H9 (cell line): ENCODE measurements at regions not wholly inside any gene's neighbourhood (a gene's known extent, or its start where the extent isn't known, plus 50 kb on each side); places are given as distances from the start of the nearest gene placed in this dataset.

ENCODE experiments used
- DNase-seq: peaks from one replicate; pipeline ENCODE4 v3.0.0-alpha.2; 2017
- H2AFZ ChIP-seq: one replicate; pipeline ENCODE4 v1.6.1; 2013; ENCODE audit warnings: mild to moderate bottlenecking, low read length, control low read depth, moderate library complexity
- H2AK5ac ChIP-seq: 2 replicates; pipeline ENCODE4 v1.6.1; 2013; ENCODE audit warnings: low read length, control low read depth, mixed read lengths; ENCODE audit not compliant: insufficient read length
- H2BK120ac ChIP-seq: one replicate; pipeline ENCODE4 v1.6.1; 2013; ENCODE audit warnings: low read depth, mild to moderate bottlenecking, low read length, control low read depth, inconsistent platforms; ENCODE audit not compliant: poor library complexity, severe bottlenecking
- H2BK12ac ChIP-seq: 2 replicates; pipeline ENCODE4 v1.6.1; 2013; ENCODE audit warnings: low read length, control low read depth, mixed read lengths, low read depth; ENCODE audit not compliant: insufficient read length
- H2BK15ac ChIP-seq: 2 replicates; pipeline ENCODE4 v1.6.1; 2013; ENCODE audit warnings: low read depth, low read length, control low read depth
- H2BK20ac ChIP-seq: one replicate; pipeline ENCODE4 v1.6.1; 2013; ENCODE audit warnings: low read depth, mild to moderate bottlenecking, low read length, control low read depth, inconsistent platforms; ENCODE audit not compliant: poor library complexity, severe bottlenecking
- H2BK5ac ChIP-seq: 2 replicates; pipeline ENCODE4 v1.6.1; 2013; ENCODE audit warnings: low read length, control low read depth, mixed read lengths; ENCODE audit not compliant: insufficient read length
- H3K14ac ChIP-seq: 2 replicates; pipeline ENCODE4 v1.6.1; 2013; ENCODE audit warnings: low read length, control low read depth; ENCODE audit not compliant: insufficient read depth
- H3K18ac ChIP-seq: 2 replicates; pipeline ENCODE4 v1.6.1; 2013; ENCODE audit warnings: low read depth, mild to moderate bottlenecking, mixed read lengths, low read length, control low read depth; ENCODE audit not compliant: insufficient read length
- H3K23ac ChIP-seq: 2 replicates; pipeline ENCODE4 v1.6.1; 2013; ENCODE audit warnings: low read length, control low read depth, mixed read lengths, low read depth; ENCODE audit not compliant: insufficient read length
- H3K23me2 ChIP-seq: 2 replicates; pipeline ENCODE4 v1.6.1; 2013; ENCODE audit warnings: low read depth, mild to moderate bottlenecking, mixed read lengths, low read length, control low read depth; ENCODE audit not compliant: insufficient read length, poor library complexity, severe bottlenecking
- H3K27ac ChIP-seq: 2 replicates; pipeline ENCODE4 v1.5.1; 2013; ENCODE audit warnings: low read length, control low read depth, mixed read lengths, low read depth; ENCODE audit not compliant: insufficient read length
- H3K27me3 ChIP-seq: 2 replicates; pipeline ENCODE4 v1.6.1; 2013; ENCODE audit warnings: low read length, control low read depth, inconsistent platforms; ENCODE audit not compliant: insufficient read depth
- H3K4ac ChIP-seq: 2 replicates; pipeline ENCODE4 v1.6.1; 2013; ENCODE audit warnings: low read depth, mild to moderate bottlenecking, control low read depth, inconsistent platforms, low read length, moderate library complexity
- H3K4me1 ChIP-seq: 2 replicates; pipeline ENCODE4 v1.6.1; 2013; ENCODE audit warnings: low read length, control low read depth, inconsistent platforms; ENCODE audit not compliant: insufficient read depth
- H3K4me2 ChIP-seq: 2 replicates; pipeline ENCODE4 v1.6.1; 2013; ENCODE audit warnings: low read length, control low read depth, mixed read lengths; ENCODE audit not compliant: insufficient read length, insufficient read depth
- H3K56ac ChIP-seq: 2 replicates; pipeline ENCODE4 v1.6.1; 2013; ENCODE audit warnings: low read depth, mild to moderate bottlenecking, mixed read lengths, low read length, control low read depth; ENCODE audit not compliant: insufficient read length
- H3K79me1 ChIP-seq: 2 replicates; pipeline ENCODE4 v1.6.1; 2013; ENCODE audit warnings: low read depth, mild to moderate bottlenecking, moderate library complexity, low read length, control low read depth, inconsistent platforms; ENCODE audit not compliant: insufficient read depth, poor library complexity, severe bottlenecking
- H3K79me2 ChIP-seq: 2 replicates; pipeline ENCODE4 v1.6.1; 2013; ENCODE audit warnings: low read length, control low read depth, inconsistent platforms; ENCODE audit not compliant: insufficient read depth
- H3K9ac ChIP-seq: 2 replicates; pipeline ENCODE4 v1.6.1; 2013; ENCODE audit warnings: low read length, control low read depth, mixed read lengths; ENCODE audit not compliant: insufficient read length; ENCODE audit errors: extremely low read depth
- H3K9me3 ChIP-seq: one replicate; pipeline ENCODE4 v1.6.1; 2013; ENCODE audit warnings: low read depth, low read length, inconsistent platforms; ENCODE audit not compliant: control insufficient read depth
- H3T11ph ChIP-seq: one replicate; pipeline ENCODE4 v1.6.1; 2013; ENCODE audit warnings: mild to moderate bottlenecking, low read length, control low read depth, inconsistent platforms
- H4K20me1 ChIP-seq: one replicate; pipeline ENCODE4 v1.6.1; 2013; ENCODE audit not compliant: control insufficient read depth, insufficient read length, insufficient read depth
- H4K5ac ChIP-seq: 2 replicates; pipeline ENCODE4 v1.6.1; 2013; ENCODE audit warnings: low read depth, mild to moderate bottlenecking, mixed read lengths, low read length, control low read depth; ENCODE audit not compliant: insufficient read length
- H4K8ac ChIP-seq: replicated peaks from 2 replicates; pipeline ENCODE4 v1.6.1; 2013; ENCODE audit warnings: low read length, control low read depth, mixed read lengths, low read depth; ENCODE audit not compliant: insufficient read length
- H4K91ac ChIP-seq: 2 replicates; pipeline ENCODE4 v1.6.1; 2013; ENCODE audit warnings: low read depth, mild to moderate bottlenecking, moderate library complexity, mixed read lengths, low read length, control low read depth; ENCODE audit not compliant: insufficient read length
- H3K27ac Mint-ChIP-seq, 3 experiments: 2 replicates in 2 of 3; 3 replicates in 1 of 3; pipeline ENCODE4 v1.8.0; 2020 to 2021; ENCODE audit warnings: mixed read lengths in 3 of 3, mild to moderate bottlenecking in 1 of 3, moderate library complexity in 1 of 3
- H3K27me3 Mint-ChIP-seq: 2 replicates; pipeline ENCODE4 v1.8.0; 2021; ENCODE audit warnings: low read depth, mild to moderate bottlenecking, moderate library complexity, mixed read lengths
- H3K36me3 Mint-ChIP-seq, 3 experiments: 2 replicates in 2 of 3; 3 replicates in 1 of 3; pipeline ENCODE4 v1.8.0; 2020 to 2021; ENCODE audit warnings: low read depth in 3 of 3, mixed read lengths in 3 of 3; ENCODE audit not compliant: insufficient read depth in 1 of 3
- H3K4me1 Mint-ChIP-seq, 2 experiments: 2 replicates each; pipeline ENCODE4 v1.8.0; 2020; ENCODE audit warnings: mixed read lengths in 2 of 2
- H3K4me3 Mint-ChIP-seq, 2 experiments: 2 replicates in 1 of 2; 3 replicates in 1 of 2; pipeline ENCODE4 v1.8.0; 2020 to 2021; ENCODE audit warnings: mild to moderate bottlenecking in 2 of 2, mixed read lengths in 2 of 2, moderate library complexity in 1 of 2
- H3K9me3 Mint-ChIP-seq, 2 experiments: 2 replicates in 1 of 2; 3 replicates in 1 of 2; pipeline ENCODE4 v1.8.0; 2020; ENCODE audit warnings: mild to moderate bottlenecking in 2 of 2, mixed read lengths in 2 of 2, moderate library complexity in 1 of 2
- CTCF ChIP-seq: fragments of 200-600 bp; sonication (generic); conservative IDR thresholded peaks from 3 replicates; pipeline ENCODE4 v1.8.0; 2021; ENCODE audit warnings: antibody characterized with exemption, mild to moderate bottlenecking
- WGBS: extraction: QIAGEN DNeasy Blood & Tissue Kit; methylation state at CpG from one replicate; pipeline ENCODE4 v1.1.7; 2013; ENCODE audit warnings: missing lambda C conversion rate, low lambda C conversion rate, mixed read lengths; ENCODE audit not compliant: insufficient read length; ENCODE audit errors: extremely low coverage; 5-methylcytosine and 5-hydroxymethylcytosine counted together

GRCh38 chr18:11237484-11237883 is 88.1 kb upstream of the PIEZO2 start:
- no peak overlapping the region for H2BK12ac ChIP-seq
- DNase-seq = no peak
- Mint-ChIP-seq H3K36me3 (no peaks in the 10 kb centered on the region; a peak in 1 of 7 replicates), H3K27ac (no peak overlapping the region), H3K27me3 (no peaks in the 10 kb centered on the region), H3K4me1 (no peaks in the 10 kb centered on the region), H3K4me3 (no peak overlapping the region), H3K9me3 (0 out of 5 replicates have a peak, but pooled peaks cover 0 to 2% of the 10 kb centered on the region in 2 experiments)
- H3K79me2 ChIP-seq = no peaks in the 10 kb centered on the region
- no peak overlapping the region for H2AK5ac ChIP-seq
- TF ChIP-seq CTCF = no peak
- H3K4me2 ChIP-seq = no peak overlapping the region
- H3K56ac ChIP-seq = no peak overlapping the region
- no peaks in the 10 kb centered on the region for H3K4me1 ChIP-seq
- no peak overlapping the region for H2BK15ac ChIP-seq
- no peak overlapping the region for H3K14ac ChIP-seq
- H3K9me3 ChIP-seq = no peaks in the 10 kb centered on the region
- no peak overlapping the region for H2BK120ac ChIP-seq
- H3K23ac ChIP-seq = no peak overlapping the region
- H4K20me1 ChIP-seq = no peaks in the 10 kb centered on the region
- H4K91ac ChIP-seq = no peak overlapping the region
- no peak overlapping the region for H3T11ph ChIP-seq
- no CpG with 5 or more reads among the region's 2 CpGs for WGBS
- H3K18ac ChIP-seq = no peak overlapping the region
- no peak overlapping the region for H2BK20ac ChIP-seq
- no peaks in the 10 kb centered on the region for H3K79me1 ChIP-seq
- no peak overlapping the region for H2BK5ac ChIP-seq
- no peaks in the 10 kb centered on the region for H3K23me2 ChIP-seq
- no peak overlapping the region for H3K27ac ChIP-seq
- no peaks in the 10 kb centered on the region for H3K27me3 ChIP-seq
- H4K8ac ChIP-seq = no peak overlapping the region
- H4K5ac ChIP-seq = no peak overlapping the region
- no peak overlapping the region for H3K9ac ChIP-seq
- no peak overlapping the region for H2AFZ ChIP-seq
- H3K4ac ChIP-seq = no peak overlapping the region
